ENCODE measurements at regions not wholly inside any gene's neighbourhood (a gene's known extent, or its start where the extent isn't known, plus 50 kb on each side); places are given as distances from the start of the nearest gene placed in this dataset.

DNA sequence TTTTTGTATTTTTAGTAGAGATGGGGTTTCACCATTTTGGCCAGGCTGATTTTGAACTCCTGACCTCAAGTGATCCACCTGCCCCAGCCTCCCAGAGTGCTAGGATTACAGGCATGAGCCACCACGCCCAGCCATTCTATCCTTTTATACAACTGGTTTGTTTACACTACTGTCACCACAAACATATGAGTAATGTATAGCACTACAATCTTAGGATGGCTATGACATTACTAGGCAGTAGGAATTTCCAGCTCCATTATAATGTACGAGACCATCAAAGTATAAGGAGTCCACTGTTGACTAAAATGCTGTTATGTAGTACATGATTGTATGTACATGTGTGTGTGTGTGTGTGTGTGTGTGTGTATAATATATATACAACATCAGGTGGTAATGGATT, 1126.1 kb upstream of the LRRN3 start:
- no peak overlapping the region for H3K4me3 ChIP-seq
- H3K36me3 ChIP-seq (replicated peaks) = no peaks in the 10 kb centered on the region
- no peak for DNase-seq (ENCODE audit: low spot score in 2 of 2)
- H3K27me3 ChIP-seq (ENCODE audit: low read depth) = no peaks in the 10 kb centered on the region
- in situ Hi-C loops (cut with MboI; ENCODE audit: low sequenced_read_pairs) = no loop called here
- H3K4me1 ChIP-seq = no peaks in the 10 kb centered on the region
- no peaks in the 10 kb centered on the region for H3K9me3 ChIP-seq

DNA sequence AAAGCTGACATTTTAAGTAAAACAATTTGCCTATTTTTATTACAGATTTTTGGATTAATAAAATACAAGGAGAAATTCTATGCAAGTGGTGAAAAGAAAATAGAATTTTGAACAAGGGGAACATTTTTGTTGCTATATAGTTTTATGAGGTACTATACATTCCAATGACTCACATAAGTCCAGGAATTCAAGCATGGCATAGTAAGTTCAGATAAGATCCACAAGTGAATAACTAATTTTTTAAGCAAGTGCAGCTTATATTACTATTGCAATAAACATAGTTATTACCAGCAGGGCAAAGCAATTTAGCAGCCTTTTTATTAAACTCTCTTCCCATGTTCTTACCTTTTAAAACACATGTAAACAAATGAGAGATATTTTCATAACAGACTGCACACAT, 1123.5 kb upstream of the LRRN3 start:
- no peak for DNase-seq (ENCODE audit: low spot score in 2 of 2)
- H3K4me3 ChIP-seq = no peak overlapping the region
- in situ Hi-C loops (cut with MboI; ENCODE audit: low sequenced_read_pairs) = no loop called here

DNA sequence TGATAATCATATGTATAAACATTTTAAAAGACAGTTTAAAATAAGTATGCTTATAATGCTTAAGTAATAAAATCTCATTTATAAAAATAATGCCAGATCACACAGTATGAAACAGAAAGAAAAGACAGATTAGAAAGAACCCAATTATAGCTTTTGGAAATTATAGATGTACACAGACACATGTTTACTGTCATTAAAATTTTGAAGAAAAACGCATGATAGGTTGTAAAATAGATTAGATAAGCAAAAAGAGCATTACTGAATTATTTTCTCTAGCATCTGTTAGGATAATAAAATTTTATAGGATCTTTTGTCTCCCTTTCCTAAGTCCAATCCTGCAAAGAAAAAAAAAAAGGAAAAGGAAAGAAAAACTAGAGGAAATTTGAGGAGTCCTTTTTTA, 1107.3 kb upstream of the LRRN3 start:
- in situ Hi-C loops (cut with MboI; ENCODE audit: low sequenced_read_pairs) = no loop called here
- Histone ChIP-seq H3K4me1 (no peaks in the 10 kb centered on the region), H3K27me3 (ENCODE audit: low read depth) (no peaks in the 10 kb centered on the region), H3K9me3 (no peaks in the 10 kb centered on the region), H3K4me3 (no peak overlapping the region), H3K36me3 (replicated peaks) (no peaks in the 10 kb centered on the region)
- no peak for DNase-seq (ENCODE audit: low spot score in 2 of 2)

More for the DNA sequence above, 1123.5 kb upstream of the LRRN3 start:
- Histone ChIP-seq H3K4me1 (no peaks in the 10 kb centered on the region), H3K9me3 (no peaks in the 10 kb centered on the region), H3K27me3 (ENCODE audit: low read depth) (no peaks in the 10 kb centered on the region), H3K36me3 (replicated peaks) (no peaks in the 10 kb centered on the region)

GRCh38 chr7:109984729-109985128, 1106.2 kb upstream of the LRRN3 start:
- DNase-seq (ENCODE audit: low spot score in 2 of 2) = no peak
- Histone ChIP-seq H3K4me1 (no peaks in the 10 kb centered on the region), H3K36me3 (replicated peaks) (no peaks in the 10 kb centered on the region), H3K27me3 (ENCODE audit: low read depth) (no peaks in the 10 kb centered on the region), H3K4me3 (no peak overlapping the region), H3K9me3 (no peaks in the 10 kb centered on the region)
- in situ Hi-C loops (cut with MboI; ENCODE audit: low sequenced_read_pairs) = no loop called here

GRCh38 chr7:109986701-109987100, 1104.2 kb upstream of the LRRN3 start:
- no peaks in the 10 kb centered on the region for H3K4me1 ChIP-seq
- H3K9me3 ChIP-seq = no peaks in the 10 kb centered on the region
- in situ Hi-C loops (cut with MboI; ENCODE audit: low sequenced_read_pairs) = no loop called here
- H3K27me3 ChIP-seq (ENCODE audit: low read depth) = no peaks in the 10 kb centered on the region
- H3K36me3 ChIP-seq (replicated peaks) = no peaks in the 10 kb centered on the region
- no peak for DNase-seq (ENCODE audit: low spot score in 2 of 2)
- no peak overlapping the region for H3K4me3 ChIP-seq

DNA sequence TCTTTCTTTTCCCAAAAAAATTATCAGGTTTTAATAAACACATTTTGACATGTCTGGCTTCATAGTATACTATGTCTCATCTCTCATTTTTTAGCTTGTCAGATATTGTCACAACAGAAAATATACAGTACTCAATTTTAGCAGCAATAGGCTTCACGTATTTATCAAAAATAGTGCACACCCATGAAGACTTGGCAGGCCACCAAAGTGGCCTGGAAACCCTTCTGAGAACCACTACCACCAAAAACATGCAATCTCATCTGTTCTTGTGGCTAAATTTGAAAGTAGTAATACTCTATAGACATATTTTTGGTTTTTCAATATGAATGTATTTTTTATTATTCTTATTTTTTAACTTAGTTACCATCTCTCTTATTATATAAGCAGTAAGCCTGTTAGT, 1094.5 kb upstream of the LRRN3 start:
- in situ Hi-C loops (cut with MboI; ENCODE audit: low sequenced_read_pairs) = no loop called here
- no peak for DNase-seq (ENCODE audit: low spot score in 2 of 2)
- H3K27me3 ChIP-seq (ENCODE audit: low read depth) = no peaks in the 10 kb centered on the region

DNA sequence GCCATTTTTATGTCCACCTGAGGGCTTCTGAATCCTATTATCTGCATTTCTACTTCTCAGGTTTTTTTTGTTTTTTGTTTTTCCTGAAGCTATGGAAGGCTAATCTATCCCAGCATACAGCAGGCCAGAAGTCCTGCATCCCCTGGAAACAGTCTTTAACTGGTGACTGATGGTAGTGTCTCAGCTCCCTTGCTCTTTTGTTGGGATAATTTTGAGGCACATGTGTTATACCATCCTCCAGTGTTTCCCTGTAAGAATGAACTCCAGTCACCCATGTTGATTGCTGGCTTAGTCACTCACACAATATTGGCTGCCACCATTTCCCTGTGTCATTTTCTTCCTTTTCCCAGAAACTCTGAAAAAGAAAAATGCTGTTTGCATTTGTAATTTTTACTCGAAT, 1094.0 kb upstream of the LRRN3 start:
- H3K4me1 ChIP-seq = no peaks in the 10 kb centered on the region
- no peaks in the 10 kb centered on the region for H3K36me3 ChIP-seq (replicated peaks)
- no peaks in the 10 kb centered on the region for H3K27me3 ChIP-seq (ENCODE audit: low read depth)
- no peaks in the 10 kb centered on the region for H3K9me3 ChIP-seq
- in situ Hi-C loops (cut with MboI; ENCODE audit: low sequenced_read_pairs) = no loop called here
- H3K4me3 ChIP-seq = no peak overlapping the region
- no peak for DNase-seq (ENCODE audit: low spot score in 2 of 2)

More for the DNA sequence above, 1094.5 kb upstream of the LRRN3 start:
- Histone ChIP-seq H3K4me3 (no peak overlapping the region), H3K4me1 (no peaks in the 10 kb centered on the region), H3K36me3 (replicated peaks) (no peaks in the 10 kb centered on the region), H3K9me3 (no peaks in the 10 kb centered on the region)

DNA sequence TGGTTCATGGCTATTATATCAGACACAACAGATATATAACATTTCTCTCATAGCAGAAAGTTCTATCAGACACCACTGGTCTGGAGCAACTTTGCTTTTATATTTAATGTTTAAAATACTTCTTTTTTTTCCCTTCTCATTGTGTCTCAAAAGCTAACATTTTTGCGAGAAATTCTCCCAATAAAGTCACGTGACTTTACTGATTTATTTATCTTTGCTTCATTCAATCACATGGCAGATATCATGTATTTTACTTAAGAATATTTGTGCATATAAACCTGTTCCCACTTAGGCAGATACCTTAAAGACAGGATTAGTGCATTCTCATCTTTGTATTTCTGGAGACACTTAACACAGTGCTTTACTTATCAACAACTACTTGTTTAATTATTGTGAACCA, 1093.1 kb upstream of the LRRN3 start:
- H3K36me3 ChIP-seq (replicated peaks) = no peaks in the 10 kb centered on the region
- no peaks in the 10 kb centered on the region for H3K27me3 ChIP-seq (ENCODE audit: low read depth)
- H3K9me3 ChIP-seq = no peaks in the 10 kb centered on the region
- DNase-seq (ENCODE audit: low spot score in 2 of 2) = no peak
- in situ Hi-C loops (cut with MboI; ENCODE audit: low sequenced_read_pairs) = no loop called here
- no peak overlapping the region for H3K4me3 ChIP-seq
- H3K4me1 ChIP-seq = no peaks in the 10 kb centered on the region

- no peak for DNase-seq (ENCODE audit: low spot score in 2 of 2)
- no peaks in the 10 kb centered on the region for H3K9me3 ChIP-seq
- in situ Hi-C loops (cut with MboI; ENCODE audit: low sequenced_read_pairs) = no loop called here
Measured at GRCh38 chr7:110001254-110001938, 1089.5 kb upstream of the LRRN3 start.

DNA sequence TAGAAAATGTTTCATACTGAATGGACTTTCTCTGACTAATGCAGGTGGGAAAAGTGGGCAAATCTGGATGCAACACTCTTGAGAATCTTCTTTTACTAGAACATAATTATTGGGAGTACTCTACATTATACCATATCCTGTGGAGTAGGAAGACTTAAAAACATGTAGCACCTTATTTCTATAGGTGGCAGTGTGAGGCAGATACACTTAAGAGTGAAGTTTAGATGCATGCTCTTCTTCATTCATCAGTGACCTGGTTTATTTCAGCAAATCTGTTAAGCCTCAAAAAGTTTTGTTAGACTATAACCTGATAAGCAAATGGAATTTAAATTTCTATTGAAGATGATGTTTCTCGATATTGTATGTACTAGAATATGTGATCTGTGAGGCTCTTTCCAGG, 1087.1 kb upstream of the LRRN3 start:
- Histone ChIP-seq H3K36me3 (replicated peaks) (no peaks in the 10 kb centered on the region), H3K27me3 (ENCODE audit: low read depth) (no peaks in the 10 kb centered on the region), H3K4me3 (no peak overlapping the region), H3K9me3 (no peaks in the 10 kb centered on the region), H3K4me1 (peaks cover 10% of the 10 kb centered on the region)
- in situ Hi-C loops (cut with MboI; ENCODE audit: low sequenced_read_pairs) = no loop called here
- no peak for DNase-seq (ENCODE audit: low spot score in 2 of 2)

More at GRCh38 chr7:110001254-110001938, 1089.5 kb upstream of the LRRN3 start:
- H3K4me3 ChIP-seq = no peak overlapping the region
- H3K4me1 ChIP-seq = no peaks in the 10 kb centered on the region; the same call in 1 of the 2 replicates
- H3K27me3 ChIP-seq (ENCODE audit: low read depth) = no peaks in the 10 kb centered on the region
- no peaks in the 10 kb centered on the region for H3K36me3 ChIP-seq (replicated peaks)

GRCh38 chr7:110007320-110008063, 1083.4 kb upstream of the LRRN3 start:
- Histone ChIP-seq H3K27me3 (ENCODE audit: low read depth) (no peaks in the 10 kb centered on the region), H3K4me3 (no peak overlapping the region), H3K4me1 (peaks cover 10% of the 10 kb centered on the region), H3K36me3 (replicated peaks) (no peaks in the 10 kb centered on the region), H3K9me3 (no peaks in the 10 kb centered on the region)
- peak; percentile 38 to 80 for DNase-seq (ENCODE audit: low spot score in 2 of 2)
- in situ Hi-C loops (cut with MboI; ENCODE audit: low sequenced_read_pairs) = no loop called here

DNA sequence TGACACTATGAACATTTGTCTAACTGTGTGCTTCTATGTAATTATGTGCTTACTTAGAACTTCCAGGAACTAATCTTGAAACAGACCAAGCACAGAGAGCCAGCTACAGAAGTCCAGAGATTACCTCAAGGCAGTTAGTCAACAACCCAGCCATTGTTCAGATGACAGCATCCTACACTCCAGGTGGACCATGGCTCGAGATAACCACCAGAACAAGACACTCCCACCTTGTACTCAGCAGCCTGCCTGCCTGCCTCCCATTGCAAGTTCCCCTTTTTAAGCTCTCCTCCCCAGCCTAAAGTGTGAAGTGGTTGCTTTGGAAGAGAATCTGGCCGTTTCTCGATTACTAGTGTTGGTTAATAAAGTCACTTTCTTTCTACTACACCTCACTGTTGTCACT, 1080.6 kb upstream of the LRRN3 start:
- in situ Hi-C loops (cut with MboI; ENCODE audit: low sequenced_read_pairs) = no loop called here
- Histone ChIP-seq H3K9me3 (no peaks in the 10 kb centered on the region), H3K4me1 (peaks cover 10% of the 10 kb centered on the region), H3K4me3 (no peak overlapping the region), H3K36me3 (replicated peaks) (no peaks in the 10 kb centered on the region), H3K27me3 (ENCODE audit: low read depth) (no peaks in the 10 kb centered on the region)
- DNase-seq (ENCODE audit: low spot score in 2 of 2) = no peak

DNA sequence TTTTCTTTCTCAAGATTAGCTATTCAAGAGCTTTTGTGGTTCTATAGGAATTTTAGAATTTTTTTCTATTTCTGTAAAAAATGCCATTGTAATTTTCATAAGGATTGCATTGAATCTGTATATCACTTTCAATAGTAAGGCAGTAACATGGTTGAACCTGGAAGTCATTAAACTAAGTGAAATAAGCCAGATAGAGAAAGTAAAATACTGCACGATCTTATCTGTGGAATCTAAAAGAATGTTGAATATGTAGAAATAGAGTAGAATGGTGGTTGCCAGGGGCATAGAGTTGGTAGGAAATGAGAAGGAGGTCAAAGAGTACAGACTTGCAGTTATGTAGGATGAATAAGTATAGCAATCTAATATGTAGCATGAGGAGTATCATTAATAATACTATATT, 1073.5 kb upstream of the LRRN3 start:
- Histone ChIP-seq H3K9me3 (no peaks in the 10 kb centered on the region), H3K4me3 (no peak overlapping the region), H3K27me3 (ENCODE audit: low read depth) (no peaks in the 10 kb centered on the region), H3K36me3 (replicated peaks) (no peaks in the 10 kb centered on the region), H3K4me1 (no peaks in the 10 kb centered on the region)
- in situ Hi-C loops (cut with MboI; ENCODE audit: low sequenced_read_pairs) = no loop called here
- no peak for DNase-seq (ENCODE audit: low spot score in 2 of 2)

DNA sequence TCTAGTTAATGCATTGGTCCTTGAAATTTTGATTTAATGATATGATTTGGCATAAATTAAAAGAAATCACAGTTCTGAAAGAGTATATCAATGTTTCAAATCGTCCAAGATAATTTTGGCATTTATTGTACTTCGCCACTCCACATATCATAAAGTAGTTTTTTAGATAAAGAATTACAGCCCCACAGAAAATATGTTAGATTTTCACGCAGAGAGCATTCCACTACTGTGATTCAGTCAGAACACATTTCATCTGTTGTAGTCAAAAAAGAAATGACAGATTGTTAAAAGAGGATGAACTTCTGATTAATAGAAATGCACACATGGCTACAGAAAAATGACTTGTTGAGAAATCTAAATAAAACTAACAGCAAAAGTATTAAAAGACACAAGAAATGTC, 1063.5 kb upstream of the LRRN3 start:
- DNase-seq (ENCODE audit: low spot score in 2 of 2) = no peak
- no peaks in the 10 kb centered on the region for H3K27me3 ChIP-seq (ENCODE audit: low read depth)
- H3K4me1 ChIP-seq = no peaks in the 10 kb centered on the region
- H3K36me3 ChIP-seq (replicated peaks) = no peaks in the 10 kb centered on the region
- H3K4me3 ChIP-seq = no peak overlapping the region
- in situ Hi-C loops (cut with MboI; ENCODE audit: low sequenced_read_pairs) = no loop called here
- H3K9me3 ChIP-seq = no peaks in the 10 kb centered on the region
